CD14-positive monocyte (primary cell): ENCODE measurements at regions not wholly inside any gene's neighbourhood (a gene's known extent, or its start where the extent isn't known, plus 50 kb on each side); places are given as distances from the start of the nearest gene placed in this dataset.

Source experiments
- DNase-seq, 3 donors: peaks; one replicate each; pipeline ENCODE4 v3.0.0-alpha.2; 2011 to 2022
- H2AFZ ChIP-seq: 2 replicates; pipeline ENCODE4 v1.6.0; 2012; ENCODE audit warnings: mild to moderate bottlenecking, low read depth, low read length, inconsistent platforms; ENCODE audit not compliant: insufficient read depth, poor library complexity, severe bottlenecking
- H3K27ac ChIP-seq, 2 donors: 1 replicate in 1 of 2; 2 replicates in 1 of 2; pipeline ENCODE4 v1.5.1; 2012 to 2013; ENCODE audit warnings: low read length in 2 of 2, control low read depth in 1 of 2, inconsistent platforms in 1 of 2, low read depth in 1 of 2, mild to moderate bottlenecking in 1 of 2
- H3K27me3 ChIP-seq, 2 donors: one replicate each; pipeline versions ENCODE4 v1.6.0 to v1.6.1; 2011 to 2013; ENCODE audit warnings: low read length in 2 of 2; ENCODE audit not compliant: control insufficient read depth in 2 of 2, insufficient read depth in 2 of 2
- H3K36me3 ChIP-seq, 2 donors: replicated peaks in 1 of 2; 1 replicate in 1 of 2; 2 replicates in 1 of 2; pipeline versions ENCODE4 v1.5.1 to v1.6.1; 2012 to 2013; ENCODE audit warnings: low read length in 2 of 2, control low read depth in 1 of 2, inconsistent platforms in 1 of 2, mild to moderate bottlenecking in 1 of 2; ENCODE audit not compliant: insufficient read depth in 2 of 2, control insufficient read depth in 1 of 2
- H3K4me1 ChIP-seq, 2 donors: 1 replicate in 1 of 2; 2 replicates in 1 of 2; pipeline versions ENCODE4 v1.5.1 to v1.6.1; 2012 to 2013; ENCODE audit warnings: low read length in 2 of 2, control low read depth in 1 of 2, inconsistent platforms in 1 of 2, mild to moderate bottlenecking in 1 of 2, moderate library complexity in 1 of 2; ENCODE audit not compliant: insufficient read depth in 2 of 2, control insufficient read depth in 1 of 2
- H3K4me2 ChIP-seq: replicated peaks from 2 replicates; pipeline ENCODE3; 2012; ENCODE audit warnings: low read length, moderate library complexity, mild to moderate bottlenecking; ENCODE audit not compliant: poor library complexity, severe bottlenecking; ENCODE audit errors: extremely low read depth
- H3K4me3 ChIP-seq, 3 experiments: fragments of 200-600 bp in 1 of 3; sonication (generic) in 1 of 3; replicated peaks in 1 of 3; 1 replicate in 2 of 3; 2 replicates in 1 of 3; pipeline ENCODE4 v1.5.1; 2011 to 2013; ENCODE audit warnings: low read length in 3 of 3, mild to moderate bottlenecking in 3 of 3, control low read depth in 2 of 3, low read depth in 2 of 3, inconsistent platforms in 1 of 3, moderate library complexity in 1 of 3
- H3K79me2 ChIP-seq: 2 replicates; pipeline ENCODE4 v1.6.0; 2012; ENCODE audit warnings: mild to moderate bottlenecking, control low read depth, inconsistent platforms, low read length, moderate library complexity; ENCODE audit not compliant: insufficient read depth
- H3K9ac ChIP-seq: 2 replicates; pipeline ENCODE4 v1.6.0; 2017; ENCODE audit warnings: low read length, mild to moderate bottlenecking; ENCODE audit not compliant: insufficient read depth, poor library complexity, severe bottlenecking
- H3K9me3 ChIP-seq, 2 donors: replicated peaks in 1 of 2; 1 replicate in 1 of 2; 2 replicates in 1 of 2; pipeline versions ENCODE4 v1.5.1 to v1.6.1; 2012 to 2013; ENCODE audit warnings: low read length in 2 of 2, control low read depth in 1 of 2; ENCODE audit not compliant: control insufficient read depth in 1 of 2, insufficient read depth in 1 of 2
- H4K20me1 ChIP-seq: 2 replicates; pipeline ENCODE4 v1.6.0; 2012; ENCODE audit warnings: mild to moderate bottlenecking, low read length, control low read depth, moderate library complexity; ENCODE audit not compliant: insufficient read depth
- H3K27ac Mint-ChIP-seq, 7 donors: one replicate each; pipeline ENCODE4 v1.8.0; 2020; ENCODE audit warnings: mild to moderate bottlenecking in 7 of 7, mixed read lengths in 7 of 7, moderate library complexity in 6 of 7, inconsistent platforms in 2 of 7
- H3K27me3 Mint-ChIP-seq, 3 donors: one replicate each; pipeline ENCODE4 v1.8.0; 2021 to 2022; ENCODE audit warnings: low read depth in 3 of 3, mild to moderate bottlenecking in 3 of 3, mixed read lengths in 3 of 3, moderate library complexity in 3 of 3, inconsistent platforms in 1 of 3
- H3K36me3 Mint-ChIP-seq, 2 donors: one replicate each; pipeline ENCODE4 v1.8.0; 2020; ENCODE audit warnings: mixed read lengths in 2 of 2, inconsistent platforms in 1 of 2, mild to moderate bottlenecking in 1 of 2
- H3K4me1 Mint-ChIP-seq: one replicate; pipeline ENCODE4 v1.8.0; 2020; ENCODE audit warnings: mild to moderate bottlenecking, mixed read lengths
- H3K4me3 Mint-ChIP-seq, 2 donors: one replicate each; pipeline ENCODE4 v1.8.0; 2020; ENCODE audit warnings: mild to moderate bottlenecking in 2 of 2, mixed read lengths in 2 of 2, moderate library complexity in 1 of 2
- H3K9me3 Mint-ChIP-seq, 7 donors: one replicate each; pipeline ENCODE4 v1.8.0; 2020 to 2022; ENCODE audit warnings: mixed read lengths in 7 of 7, mild to moderate bottlenecking in 6 of 7, moderate library complexity in 6 of 7, inconsistent platforms in 2 of 7
- CTCF ChIP-seq: fragments of 200-600 bp; IDR thresholded peaks from one replicate; pipeline ENCODE4 v1.8.0; 2022; ENCODE audit warnings: antibody characterized with exemption, mild to moderate bottlenecking
- WGBS: methylation state at CpG from one replicate; pipeline ENCODE4 v1.1.5; 2013; ENCODE audit warnings: missing lambda C conversion rate; ENCODE audit not compliant: insufficient coverage; 5-methylcytosine and 5-hydroxymethylcytosine counted together
- intact Hi-C, 2 donors: fragments of 100-400 bp; cut with micrococcal nuclease; formaldehyde crosslinking; loops; one replicate each; pipeline versions ENCODE4 v1.15.0 to v1.15.1; 2023

GRCh38 chr12:59322473-59322872 is 273.4 kb upstream of the SLC16A7 start:
- Histone ChIP-seq H3K4me3 (no peak overlapping the region), H2AFZ (no peak overlapping the region), H3K9ac (no peak overlapping the region), H3K4me2 (no peak overlapping the region), H3K9me3 (peaks cover 4 to 5% of the 10 kb centered on the region in 2 donors), H4K20me1 (no peaks in the 10 kb centered on the region), H3K27me3 (no peaks in the 10 kb centered on the region), H3K27ac (no peak overlapping the region), H3K36me3 (no peaks in the 10 kb centered on the region), H3K4me1 (no peaks in the 10 kb centered on the region), H3K79me2 (no peaks in the 10 kb centered on the region)
- no peak overlapping the region for H3K27ac Mint-ChIP-seq
- H3K27me3 Mint-ChIP-seq = no peaks in the 10 kb centered on the region
- peaks cover 5 to 24% (median 9%) of the 10 kb centered on the region in 7 donors for H3K9me3 Mint-ChIP-seq
- H3K4me3 Mint-ChIP-seq = no peak overlapping the region
- DNase-seq = no peak
- TF ChIP-seq CTCF = no peak
- intact Hi-C loops = no loop called here
- no peaks in the 10 kb centered on the region for H3K4me1 Mint-ChIP-seq
- WGBS = 73% methylated on average over 2 of the region's 2 CpGs
- H3K36me3 Mint-ChIP-seq = no peaks in the 10 kb centered on the region

- Histone ChIP-seq H3K9me3 (peaks cover 5 to 9% of the 10 kb centered on the region in 2 donors), H2AFZ (no peak overlapping the region), H3K27ac (no peak overlapping the region), H3K4me1 (no peaks in the 10 kb centered on the region), H4K20me1 (no peaks in the 10 kb centered on the region), H3K4me3 (no peak overlapping the region), H3K79me2 (no peaks in the 10 kb centered on the region), H3K4me2 (no peak overlapping the region), H3K36me3 (no peaks in the 10 kb centered on the region), H3K27me3 (no peaks in the 10 kb centered on the region), H3K9ac (no peak overlapping the region)
- no peak overlapping the region for H3K4me3 Mint-ChIP-seq
- H3K36me3 Mint-ChIP-seq = no peaks in the 10 kb centered on the region
- H3K9me3 Mint-ChIP-seq = peaks cover 3 to 18% (median 8%) of the 10 kb centered on the region in 7 donors
- H3K27me3 Mint-ChIP-seq = no peaks in the 10 kb centered on the region
- intact Hi-C loops = no loop called here
- no peaks in the 10 kb centered on the region for H3K4me1 Mint-ChIP-seq
- TF ChIP-seq CTCF = no peak
- no peak for DNase-seq
- WGBS = no CpG with 5 or more reads among the region's 1 CpG
- H3K27ac Mint-ChIP-seq = no peak overlapping the region
Measured at GRCh38 chr12:59321278-59321677, 274.6 kb upstream of the SLC16A7 start.
